ENCODE measurements at regions not wholly inside any gene's neighbourhood (a gene's known extent, or its start where the extent isn't known, plus 50 kb on each side); places are given as distances from the start of the nearest gene placed in this dataset.
"Not testable (repeated sequence)": the region's sequence is repeated elsewhere in the genome, so short reads cannot be mapped to it uniquely, and the experiment has no call there.

DNA sequence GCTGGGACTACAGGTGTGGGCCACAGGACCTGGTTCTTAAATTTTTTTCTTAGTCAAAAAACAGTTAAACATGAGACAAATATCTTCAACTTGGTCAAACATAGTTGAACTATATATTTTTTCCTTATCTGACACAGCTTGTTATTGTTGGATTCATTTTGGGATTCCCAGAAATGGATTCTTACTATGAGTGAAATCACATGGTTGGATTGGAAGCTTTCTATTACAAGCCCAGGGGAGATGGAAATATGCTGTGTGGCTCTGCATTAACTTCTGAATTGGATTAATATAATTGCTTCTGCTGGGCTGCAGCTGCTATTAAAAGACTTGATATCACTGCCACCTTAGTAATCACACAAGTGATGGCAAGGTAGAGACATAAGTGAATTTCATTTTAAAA lies 126.4 kb upstream of the DUSP22 start:
- no peak for DNase-seq (ENCODE audit: low spot score)
- H3K27me3 Mint-ChIP-seq = peaks cover 11 to 16% of the 10 kb centered on the region in 2 donors
- H3K4me3 Mint-ChIP-seq = no peak overlapping the region
- no peak overlapping the region for H3K27ac Mint-ChIP-seq
- H3K9me3 Mint-ChIP-seq = no peaks in the 10 kb centered on the region
- H3K36me3 Mint-ChIP-seq = no peaks in the 10 kb centered on the region
- no peak for ATAC-seq
- no peaks in the 10 kb centered on the region for H3K4me1 Mint-ChIP-seq (ENCODE audit: low read depth in 2 of 2)

DNA sequence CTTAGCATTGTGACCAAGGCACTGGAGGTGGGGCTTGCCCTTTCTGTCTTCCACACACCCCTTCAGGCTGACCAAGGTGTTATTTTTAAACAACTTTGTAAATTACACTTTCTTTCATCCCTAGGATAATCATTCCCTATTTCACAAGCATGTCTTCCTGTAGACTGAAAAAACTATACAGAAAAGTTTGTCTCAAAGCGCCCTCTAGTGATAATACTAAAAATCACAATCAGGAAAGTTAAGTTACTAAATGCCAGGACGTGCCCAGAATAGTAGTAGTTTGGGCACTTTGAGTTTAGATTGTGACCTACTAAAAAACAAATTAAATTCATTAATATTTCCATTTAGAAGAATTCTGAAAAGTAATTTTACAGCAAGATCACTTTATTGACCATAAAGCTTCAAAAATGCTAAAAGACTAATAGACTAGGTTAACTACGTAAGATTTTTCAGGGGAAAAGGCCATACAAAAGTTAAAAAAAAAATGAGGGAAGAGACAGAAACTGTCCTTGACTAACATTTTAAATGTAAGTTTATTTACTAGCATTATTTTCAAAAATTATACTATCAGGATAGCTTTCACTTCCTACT lies 123.3 kb upstream of the DUSP22 start:
- no peak overlapping the region for H3K27ac Mint-ChIP-seq
- ATAC-seq = no peak

DNA sequence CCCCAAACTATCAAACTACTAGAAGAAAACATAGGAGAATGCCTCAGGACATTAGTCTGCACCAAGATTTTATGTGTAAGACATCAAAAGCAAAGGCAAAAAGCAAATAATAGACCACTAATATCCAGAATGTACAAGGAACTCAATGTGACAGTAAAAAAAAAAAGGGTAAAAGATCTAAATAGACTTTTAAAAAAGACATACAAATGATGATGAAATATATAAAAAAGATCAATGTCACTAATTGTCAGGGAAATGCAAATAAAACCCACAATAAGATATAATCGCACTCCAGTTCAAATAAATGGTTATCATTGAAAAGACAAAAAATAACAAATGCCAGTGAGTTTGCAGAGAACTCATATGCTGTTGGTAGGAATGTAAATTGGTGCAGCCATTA lies 118.3 kb upstream of the DUSP22 start:
- no peak for DNase-seq (ENCODE audit: low spot score)
- H3K4me1 Mint-ChIP-seq (ENCODE audit: low read depth in 2 of 2) = peaks cover 0 to 4% of the 10 kb centered on the region in 2 donors
- ATAC-seq = no peak
- no peaks in the 10 kb centered on the region for H3K9me3 Mint-ChIP-seq
- H3K27me3 Mint-ChIP-seq = peaks cover 22 to 36% of the 10 kb centered on the region in 2 donors
- no peak overlapping the region for H3K4me3 Mint-ChIP-seq
- H3K27ac Mint-ChIP-seq = no peak overlapping the region
- H3K36me3 Mint-ChIP-seq = peaks cover 10% of the 10 kb centered on the region

More for the DNA sequence above, 123.3 kb upstream of the DUSP22 start:
- H3K4me3 Mint-ChIP-seq = no peak overlapping the region
- H3K4me1 Mint-ChIP-seq (ENCODE audit: low read depth in 2 of 2) = no peaks in the 10 kb centered on the region
- peaks cover 10% of the 10 kb centered on the region for H3K36me3 Mint-ChIP-seq
- H3K9me3 Mint-ChIP-seq = no peaks in the 10 kb centered on the region
- H3K27me3 Mint-ChIP-seq = peaks cover 17 to 24% of the 10 kb centered on the region in 2 donors
- DNase-seq (ENCODE audit: low spot score) = no peak

DNA sequence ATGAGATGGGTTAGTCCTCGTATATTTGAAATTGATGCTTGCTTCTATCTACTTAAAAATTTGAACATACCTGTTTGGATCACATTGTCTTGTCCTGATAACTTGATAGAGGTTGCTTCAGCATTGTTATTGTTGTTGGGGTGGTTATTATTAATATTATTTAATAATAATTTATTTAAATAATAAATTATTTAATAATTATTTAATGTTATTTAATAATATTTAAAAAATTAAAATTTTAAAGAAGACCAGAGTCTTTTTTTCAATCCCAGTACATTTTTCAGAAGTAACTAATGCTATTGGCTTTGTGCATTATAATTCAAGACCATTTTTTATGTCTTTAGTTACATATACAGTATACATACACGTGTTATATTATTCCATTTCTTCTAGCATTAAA lies 116.6 kb upstream of the DUSP22 start:
- no peaks in the 10 kb centered on the region for H3K9me3 Mint-ChIP-seq
- H3K27me3 Mint-ChIP-seq = peaks cover 24 to 29% of the 10 kb centered on the region in 2 donors
- no peak overlapping the region for H3K27ac Mint-ChIP-seq
- H3K4me3 Mint-ChIP-seq = no peak overlapping the region
- ATAC-seq = no peak
- H3K4me1 Mint-ChIP-seq (ENCODE audit: low read depth in 2 of 2) = peaks cover 7 to 10% of the 10 kb centered on the region in 2 donors
- DNase-seq (ENCODE audit: low spot score) = no peak
- peaks cover 10% of the 10 kb centered on the region for H3K36me3 Mint-ChIP-seq

DNA sequence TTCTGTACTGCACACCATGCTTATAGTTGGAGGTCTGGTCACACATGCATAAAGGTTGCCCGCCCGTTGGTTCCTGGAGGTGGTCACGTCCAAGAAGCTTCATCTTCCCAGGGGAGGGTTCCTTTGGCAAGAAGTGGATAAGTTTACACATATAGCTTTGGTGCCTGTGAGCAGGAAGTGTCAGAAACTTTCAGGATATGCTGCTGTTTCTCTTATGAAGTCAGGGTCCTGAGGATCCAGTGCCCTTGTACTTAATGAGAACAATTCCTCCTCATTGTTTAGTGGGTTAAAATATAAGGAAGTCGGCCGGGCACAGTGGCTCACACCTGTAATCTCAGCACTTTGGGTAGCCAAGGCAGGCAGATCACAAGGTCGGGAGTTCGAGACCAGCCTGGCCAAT lies 115.5 kb upstream of the DUSP22 start:
- no peak overlapping the region for H3K27ac Mint-ChIP-seq
- no peak overlapping the region for H3K4me3 Mint-ChIP-seq
- no peak for DNase-seq (ENCODE audit: low spot score)
- H3K36me3 Mint-ChIP-seq = peaks cover 7% of the 10 kb centered on the region
- no peak for ATAC-seq
- peaks cover 11 to 16% of the 10 kb centered on the region in 2 donors for H3K4me1 Mint-ChIP-seq (ENCODE audit: low read depth in 2 of 2)
- no peaks in the 10 kb centered on the region for H3K9me3 Mint-ChIP-seq
- H3K27me3 Mint-ChIP-seq = peaks cover 23 to 24% of the 10 kb centered on the region in 2 donors

DNA sequence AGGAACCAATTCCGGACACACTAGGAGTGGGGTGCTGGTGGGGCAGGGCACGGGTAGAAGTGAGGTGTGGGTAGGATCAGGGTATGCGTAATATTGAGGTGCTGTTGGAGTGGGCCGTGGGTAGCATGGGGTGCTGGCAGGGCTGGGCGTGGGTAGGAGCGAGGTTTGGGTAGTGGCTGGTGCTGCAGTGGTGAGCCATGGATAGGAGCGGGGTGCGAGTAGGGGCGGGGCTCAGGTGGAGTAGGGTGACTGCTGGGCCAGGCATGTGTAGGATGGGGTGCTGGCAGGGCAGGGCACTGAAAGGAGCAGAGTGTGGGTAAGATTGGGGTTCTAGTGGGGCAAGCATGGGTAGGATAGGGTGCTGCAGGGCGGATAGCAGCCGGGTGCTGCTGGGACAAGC lies 114.2 kb upstream of the DUSP22 start:
- Mint-ChIP-seq H3K4me3 (no peak overlapping the region), H3K27me3 (peaks cover 21 to 23% of the 10 kb centered on the region in 2 donors), H3K9me3 (no peaks in the 10 kb centered on the region), H3K27ac (no peak overlapping the region), H3K36me3 (peaks cover 5% of the 10 kb centered on the region), H3K4me1 (ENCODE audit: low read depth in 2 of 2) (peaks cover 11 to 16% of the 10 kb centered on the region in 2 donors)
- ATAC-seq (peak in 1 of 2 donors; percentile 48), DNase-seq (ENCODE audit: low spot score) (no peak)

DNA sequence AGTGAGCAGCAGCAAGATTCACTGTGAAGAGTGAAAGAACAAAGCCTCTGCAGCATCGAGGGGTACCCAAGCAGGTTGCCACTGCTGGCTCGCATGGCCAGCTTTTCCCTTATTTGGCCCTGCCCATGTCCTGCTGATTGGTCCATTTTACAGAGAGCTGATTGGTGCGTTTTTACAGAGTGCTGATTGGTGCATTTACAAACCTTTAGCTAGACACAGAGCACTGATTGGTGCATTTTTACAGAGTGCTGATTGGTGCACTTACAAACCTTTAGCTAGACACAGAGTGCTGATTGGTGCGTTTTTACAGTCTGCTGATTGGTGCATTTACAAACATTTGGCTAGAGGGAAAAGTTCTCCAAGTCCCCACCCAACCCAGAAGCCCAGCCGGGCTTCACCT lies 113.4 kb upstream of the DUSP22 start:
- Mint-ChIP-seq H3K4me1 (ENCODE audit: low read depth in 2 of 2) (peaks cover 11 to 16% of the 10 kb centered on the region in 2 donors), H3K27me3 (peaks cover 13 to 17% of the 10 kb centered on the region in 2 donors)
- ATAC-seq; H3K36me3 Mint-ChIP-seq; H3K4me3 Mint-ChIP-seq; H3K27ac Mint-ChIP-seq; DNase-seq (ENCODE audit: low spot score); H3K9me3 Mint-ChIP-seq: not testable (repeated sequence)

DNA sequence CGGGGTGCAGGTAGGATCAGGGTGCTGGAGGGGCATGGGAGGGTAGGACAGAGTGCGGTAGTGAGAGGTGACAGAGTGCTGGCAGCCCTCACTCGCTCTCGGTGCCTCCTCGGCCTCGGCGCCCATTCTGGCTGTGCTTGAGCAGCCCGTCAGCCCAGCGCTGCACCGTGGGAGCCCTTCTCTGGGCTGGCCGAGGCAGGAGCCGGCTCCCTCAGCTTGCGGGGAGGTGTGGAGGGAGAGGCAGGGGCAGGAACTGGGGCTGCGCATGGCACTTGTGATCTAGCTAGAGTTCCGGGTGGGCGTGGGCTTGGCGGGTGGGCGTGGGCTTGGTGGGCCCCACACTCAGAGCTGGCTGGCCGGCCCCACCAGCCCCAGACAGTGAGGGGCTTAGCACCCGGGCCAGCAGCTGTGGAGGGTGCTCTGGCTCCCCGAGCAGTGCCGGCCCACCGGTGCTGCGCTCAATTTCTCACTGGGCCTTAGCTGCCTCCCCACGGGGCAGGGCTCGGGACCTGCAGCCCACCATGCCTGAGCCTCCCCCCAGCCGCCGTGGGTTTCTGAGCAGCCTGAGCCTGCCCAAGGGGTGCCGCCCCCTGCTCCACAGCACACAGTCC lies 112.8 kb upstream of the DUSP22 start:
- Mint-ChIP-seq H3K36me3 (no peaks in the 10 kb centered on the region), H3K27ac (no peak overlapping the region), H3K9me3 (no peaks in the 10 kb centered on the region), H3K4me3 (no peak overlapping the region), H3K27me3 (peaks cover 10 to 17% of the 10 kb centered on the region in 2 donors), H3K4me1 (ENCODE audit: low read depth in 2 of 2) (peaks cover 11 to 16% of the 10 kb centered on the region in 2 donors)
- ATAC-seq (peak in 1 of 2 donors; percentile 20), DNase-seq (ENCODE audit: low spot score) (no peak)

DNA sequence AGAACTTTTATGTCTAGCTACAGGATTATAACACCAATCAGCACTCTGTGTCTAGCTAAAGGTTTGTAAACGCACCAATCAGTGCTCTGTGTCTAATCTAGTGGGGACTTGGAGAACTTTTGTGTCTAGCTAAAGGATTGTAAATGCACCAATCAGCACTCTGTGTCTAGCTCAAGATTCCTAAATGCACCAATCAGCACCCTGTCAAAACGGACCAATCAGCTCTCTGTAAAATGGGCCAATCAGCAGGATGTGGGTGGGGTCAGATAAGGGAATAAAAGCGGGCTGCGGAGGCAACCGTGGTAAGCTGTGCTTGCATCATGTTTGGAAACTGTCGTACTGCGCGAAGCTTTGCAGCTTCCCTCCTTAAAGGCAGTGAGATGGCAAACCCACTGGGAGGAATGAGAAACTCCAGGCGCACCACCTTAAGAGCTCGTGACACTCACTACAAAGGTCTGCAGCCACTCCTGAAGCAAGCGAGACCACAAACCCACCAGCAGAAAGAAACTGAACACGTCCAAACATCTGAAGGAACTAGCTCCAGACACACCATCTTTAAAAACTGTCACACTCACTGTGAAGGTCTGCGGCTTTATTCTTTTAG lies 112.1 kb upstream of the DUSP22 start:
- H3K27ac Mint-ChIP-seq; DNase-seq (ENCODE audit: low spot score); H3K36me3 Mint-ChIP-seq; H3K9me3 Mint-ChIP-seq: not testable (repeated sequence)
- Mint-ChIP-seq H3K4me1 (ENCODE audit: low read depth in 2 of 2) (peaks cover 11 to 16% of the 10 kb centered on the region in 2 donors), H3K27me3 (peaks cover 10 to 17% of the 10 kb centered on the region in 2 donors), H3K4me3 (peak overlapping the region; percentile 55)
- peak in 1 of 2 donors; percentile 11 for ATAC-seq

DNA sequence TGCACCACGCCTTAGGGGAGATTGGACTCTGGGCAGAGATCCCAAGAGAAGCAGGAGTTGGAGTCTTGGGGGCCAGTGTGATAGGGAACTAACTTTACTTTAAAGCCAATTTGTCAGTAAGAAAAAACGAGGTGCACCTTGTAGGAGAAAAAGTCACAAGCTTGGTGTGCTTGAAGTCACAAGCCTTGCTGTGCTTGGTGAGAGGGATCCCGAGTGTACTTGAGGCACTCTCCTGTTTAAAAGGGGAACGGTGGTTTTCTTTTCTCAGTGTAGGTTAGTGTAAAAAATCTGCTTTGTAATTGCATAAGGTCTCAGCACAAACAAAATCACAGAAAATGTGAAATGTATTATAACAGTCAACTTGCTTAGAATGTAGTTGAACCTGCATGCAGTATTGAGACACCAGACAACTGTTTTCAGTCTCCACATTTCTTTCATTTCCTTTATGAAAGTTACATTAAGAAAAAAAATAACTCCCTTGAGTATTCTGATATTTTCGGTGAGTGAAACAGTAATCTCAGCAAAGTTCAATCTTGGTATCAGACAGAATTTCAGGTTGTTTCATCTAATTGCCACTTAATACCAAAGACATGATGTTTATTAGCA lies 111.1 kb upstream of the DUSP22 start:
- no peak for ATAC-seq
- Mint-ChIP-seq H3K9me3 (no peaks in the 10 kb centered on the region), H3K36me3 (no peaks in the 10 kb centered on the region), H3K27me3 (peaks cover 10 to 17% of the 10 kb centered on the region in 2 donors), H3K4me3 (peak overlapping the region; percentile 55), H3K27ac (no peak overlapping the region), H3K4me1 (ENCODE audit: low read depth in 2 of 2) (peaks cover 11 to 16% of the 10 kb centered on the region in 2 donors)
- DNase-seq (ENCODE audit: low spot score) = no peak

DNA sequence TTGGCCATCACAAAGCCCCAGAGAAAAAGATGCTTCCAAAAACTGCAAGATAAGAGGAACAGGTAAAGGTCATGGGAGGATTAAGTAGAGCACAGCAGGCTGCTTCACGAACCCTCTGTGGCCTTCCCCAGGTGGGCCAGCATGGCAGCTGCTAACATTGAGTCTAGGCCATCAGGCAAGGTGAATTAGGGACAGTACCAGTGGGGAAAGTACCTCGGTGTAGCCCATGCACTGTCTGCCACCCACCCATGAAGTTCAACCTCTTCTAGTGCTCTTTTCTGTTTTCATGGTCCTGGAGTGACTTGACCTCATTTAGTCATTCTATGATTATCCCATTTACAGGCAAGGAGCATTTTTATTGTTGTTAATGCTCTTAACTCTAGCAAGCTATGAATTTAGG lies 108.6 kb upstream of the DUSP22 start:
- DNase-seq (ENCODE audit: low spot score) = no peak
- no peak for ATAC-seq
- H3K4me3 Mint-ChIP-seq = no peak overlapping the region
- no peak overlapping the region for H3K27ac Mint-ChIP-seq
- H3K4me1 Mint-ChIP-seq (ENCODE audit: low read depth in 2 of 2) = peaks cover 10 to 20% of the 10 kb centered on the region in 2 donors
- no peaks in the 10 kb centered on the region for H3K9me3 Mint-ChIP-seq
- peaks cover under 1 to 6% of the 10 kb centered on the region in 2 donors for H3K27me3 Mint-ChIP-seq
- no peaks in the 10 kb centered on the region for H3K36me3 Mint-ChIP-seq

DNA sequence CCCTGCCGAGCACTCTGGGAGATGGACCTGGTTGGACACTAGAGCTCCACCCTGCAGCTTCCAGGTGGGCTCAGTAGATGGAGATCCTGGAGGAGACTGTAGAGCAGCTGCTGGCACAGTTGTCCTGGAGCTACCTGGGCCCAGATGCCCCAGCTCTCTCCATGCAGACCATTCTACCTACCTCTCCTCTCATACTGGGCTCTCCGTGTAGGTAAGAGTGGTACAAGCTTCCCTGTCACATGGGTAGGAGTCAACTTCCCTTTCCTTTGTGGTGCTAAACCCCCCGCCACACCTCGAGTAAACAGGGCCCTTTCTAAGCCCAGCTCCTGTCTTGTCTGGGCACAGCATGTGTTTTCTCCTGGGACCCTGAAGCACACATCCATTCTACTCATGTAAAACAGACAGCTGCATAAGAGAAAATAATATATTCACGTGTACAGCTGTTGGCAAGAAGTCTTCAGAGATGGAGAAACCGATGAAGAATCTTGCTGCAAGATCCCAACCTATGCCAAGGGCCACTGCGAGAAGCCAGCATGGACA lies 108.1 kb upstream of the DUSP22 start:
- Mint-ChIP-seq H3K27ac (no peak overlapping the region), H3K27me3 (peaks cover 0 to 6% of the 10 kb centered on the region in 2 donors), H3K4me3 (no peak overlapping the region), H3K9me3 (no peaks in the 10 kb centered on the region), H3K4me1 (ENCODE audit: low read depth in 2 of 2) (peaks cover 16 to 25% of the 10 kb centered on the region in 2 donors), H3K36me3 (no peaks in the 10 kb centered on the region)
- DNase-seq (ENCODE audit: low spot score) = no peak
- ATAC-seq = no peak

DNA sequence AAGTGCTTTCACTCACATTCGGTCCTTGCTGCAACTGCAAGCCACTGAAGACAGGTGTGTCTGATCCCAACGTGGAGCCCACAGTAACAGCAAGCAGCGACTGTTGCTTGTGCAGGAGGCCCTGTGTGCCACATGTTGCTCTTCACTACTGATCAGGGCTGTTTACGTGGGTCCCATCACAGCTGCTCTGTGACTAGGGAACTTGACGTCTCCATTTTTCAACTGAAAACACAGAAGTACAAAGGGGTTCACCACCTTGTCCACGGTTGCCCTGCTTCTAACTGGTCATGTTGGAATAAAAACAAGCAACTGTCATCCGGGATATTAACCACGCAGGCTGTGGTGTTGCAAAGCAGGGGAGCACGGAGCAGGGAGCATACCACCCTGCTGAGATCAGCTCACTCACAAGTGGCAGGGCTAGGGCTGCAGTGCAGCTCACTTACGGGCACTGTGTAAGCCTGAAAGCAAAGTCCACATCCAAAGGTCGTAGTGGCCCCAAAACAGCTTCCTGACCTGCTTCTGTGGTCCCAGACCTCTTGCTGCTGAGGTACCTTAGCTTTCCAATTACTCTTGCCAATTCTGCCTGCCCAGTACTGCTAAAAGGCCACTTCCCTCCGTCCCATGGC lies 105.8 kb upstream of the DUSP22 start:
- Mint-ChIP-seq H3K4me1 (ENCODE audit: low read depth in 2 of 2) (peaks cover 28 to 33% of the 10 kb centered on the region in 2 donors), H3K36me3 (no peaks in the 10 kb centered on the region), H3K9me3 (no peaks in the 10 kb centered on the region), H3K4me3 (no peak overlapping the region), H3K27ac (no peak overlapping the region), H3K27me3 (no peaks in the 10 kb centered on the region)
- no peak for DNase-seq (ENCODE audit: low spot score)
- ATAC-seq = no peak

Data from natural killer cell treated with Interleukin-12 subunit alpha and Interleukin-12 subunit beta and Interleukin-15 and Interleukin-18, amount 100 ng/mL, for 72 hours (primary cell).